B cell (primary cell): ENCODE measurements at regions not wholly inside any gene's neighbourhood (a gene's known extent, or its start where the extent isn't known, plus 50 kb on each side); places are given as distances from the start of the nearest gene placed in this dataset.

Source experiments
- ATAC-seq: fragments of 200-7000 bp; cut with Tn5 transposase; one replicate; pipeline ENCODE4 v1.10.0; 2021; ENCODE audit warnings: low read depth, mild to moderate bottlenecking, moderate number of reproducible peaks, moderate library complexity
- CTCF ChIA-PET: fragments of 350-600 bp; sonication (Branson Sonifier 250); formaldehyde crosslinking; loops from one replicate; lab custom pipeline; 2021; ENCODE audit warnings: antibody characterized with exemption, inconsistent platforms; lab: Charles Lee
- POLR2A ChIA-PET: fragments of 350-600 bp; sonication (Branson Sonifier 250); formaldehyde crosslinking; loops from one replicate; lab custom pipeline; 2021; ENCODE audit warnings: antibody characterized with exemption; lab: Charles Lee
- DNase-seq: peaks from one replicate; pipeline ENCODE4 v3.0.0; 2013
- H2AFZ ChIP-seq: 2 replicates; pipeline ENCODE4 v1.6.1; 2012; ENCODE audit warnings: mild to moderate bottlenecking, low read depth, low read length; ENCODE audit not compliant: insufficient read depth, poor library complexity, severe bottlenecking
- H3K27ac ChIP-seq, 2 donors: 1 replicate in 1 of 2; 2 replicates in 1 of 2; pipeline ENCODE4 v1.5.1; 2012 to 2013; ENCODE audit warnings: low read length in 2 of 2, mild to moderate bottlenecking in 2 of 2, moderate library complexity in 1 of 2
- H3K27me3 ChIP-seq, 4 experiments: fragments of 200-600 bp in 1 of 4; sonication (generic) in 1 of 4; replicated peaks in 1 of 4; 1 replicate in 2 of 4; 2 replicates in 2 of 4; pipeline versions ENCODE4 v1.6.1 to v1.7.0; 2013 to 2016; ENCODE audit warnings: low read length in 3 of 4, mild to moderate bottlenecking in 2 of 4, mixed read lengths in 1 of 4, moderate library complexity in 1 of 4; ENCODE audit not compliant: insufficient read depth in 4 of 4, control insufficient read depth in 3 of 4; ENCODE audit errors: control extremely low read depth in 1 of 4
- H3K36me3 ChIP-seq, 2 experiments: replicated peaks in 1 of 2; 1 replicate in 1 of 2; 2 replicates in 1 of 2; pipeline versions ENCODE4 v1.6.1 to v1.7.1; 2013; ENCODE audit warnings: low read length in 1 of 2; ENCODE audit not compliant: insufficient read depth in 2 of 2, control insufficient read depth in 1 of 2; ENCODE audit errors: control extremely low read depth in 1 of 2, extremely low read depth in 1 of 2
- H3K4me1 ChIP-seq, 2 donors: fragments of 200-600 bp in 1 of 2; sonication (generic) in 1 of 2; 1 replicate in 1 of 2; 2 replicates in 1 of 2; pipeline versions ENCODE4 v1.5.1 to v1.6.1; 2013 to 2017; ENCODE audit warnings: low read length in 2 of 2; ENCODE audit not compliant: control insufficient read depth in 2 of 2, insufficient read depth in 2 of 2
- H3K4me2 ChIP-seq: replicated peaks from 2 replicates; pipeline ENCODE3; 2012; ENCODE audit warnings: mild to moderate bottlenecking, low read depth, low read length; ENCODE audit not compliant: poor library complexity, severe bottlenecking
- H3K4me3 ChIP-seq, 5 experiments: fragments of 200-600 bp in 1 of 5; sonication (generic) in 1 of 5; 1 replicate in 3 of 5; 2 replicates in 2 of 5; pipeline versions ENCODE4 v1.5.1 to v1.7.0; 2011 to 2016; ENCODE audit warnings: low read length in 4 of 5, mild to moderate bottlenecking in 4 of 5, low read depth in 2 of 5, control low read depth in 1 of 5, moderate library complexity in 1 of 5; ENCODE audit not compliant: insufficient read depth in 1 of 5; ENCODE audit errors: control extremely low read depth in 1 of 5, extremely low read depth in 1 of 5
- H3K79me2 ChIP-seq: fragments of 200-600 bp; sonication (generic); one replicate; pipeline ENCODE4 v1.6.0; 2016; ENCODE audit warnings: low read length; ENCODE audit not compliant: control insufficient read depth, insufficient read depth
- H3K9ac ChIP-seq: fragments of 200-600 bp; sonication (generic); 2 replicates; pipeline ENCODE4 v1.6.1; 2017; ENCODE audit warnings: mild to moderate bottlenecking, low read length, moderate library complexity
- H3K9me3 ChIP-seq, 3 donors: one replicate each; pipeline versions ENCODE4 v1.6.1 to v1.7.1; 2013; ENCODE audit warnings: low read length in 2 of 3; ENCODE audit not compliant: control insufficient read depth in 2 of 3, insufficient read depth in 1 of 3; ENCODE audit errors: control extremely low read depth in 1 of 3
- H4K20me1 ChIP-seq: 2 replicates; pipeline ENCODE4 v1.6.0; 2012; ENCODE audit warnings: mild to moderate bottlenecking, low read length; ENCODE audit not compliant: insufficient read depth, control insufficient read depth, poor library complexity, severe bottlenecking
- H3K27ac Mint-ChIP-seq: one replicate; pipeline ENCODE4 v1.8.0; 2021; ENCODE audit warnings: mixed read lengths
- H3K27me3 Mint-ChIP-seq: one replicate; pipeline ENCODE4 v1.8.0; 2021; ENCODE audit warnings: mixed read lengths
- H3K4me1 Mint-ChIP-seq: one replicate; pipeline ENCODE4 v1.8.0; 2021; ENCODE audit warnings: mixed read lengths
- H3K4me3 Mint-ChIP-seq: one replicate; pipeline ENCODE4 v1.8.0; 2021; ENCODE audit warnings: mixed read lengths
- H3K9me3 Mint-ChIP-seq: one replicate; pipeline ENCODE4 v1.8.0; 2022; ENCODE audit warnings: mixed read lengths; ENCODE audit not compliant: insufficient read depth
- EZH2 ChIP-seq: IDR thresholded peaks from 2 replicates; pipeline ENCODE4 v1.6.1; 2012; ENCODE audit warnings: borderline replicate concordance, low read depth, mild to moderate bottlenecking, moderate library complexity, low read length; ENCODE audit not compliant: insufficient read depth, poor library complexity, severe bottlenecking
- WGBS: methylation state at CpG from one replicate; pipeline ENCODE4 v1.1.5; 2013; ENCODE audit warnings: missing lambda C conversion rate; ENCODE audit not compliant: insufficient coverage; 5-methylcytosine and 5-hydroxymethylcytosine counted together
- intact Hi-C: fragments of 100-400 bp; cut with micrococcal nuclease; formaldehyde crosslinking; loops from one replicate; pipeline ENCODE4 v1.10.0; 2022
- TF ChIP-seq, protein P1 (sequence below): fragments of 200-600 bp; IDR thresholded peaks from one replicate; pipeline ENCODE4 v1.8.0; 2022; ENCODE audit warnings: antibody characterized with exemption, mild to moderate bottlenecking

DNA sequence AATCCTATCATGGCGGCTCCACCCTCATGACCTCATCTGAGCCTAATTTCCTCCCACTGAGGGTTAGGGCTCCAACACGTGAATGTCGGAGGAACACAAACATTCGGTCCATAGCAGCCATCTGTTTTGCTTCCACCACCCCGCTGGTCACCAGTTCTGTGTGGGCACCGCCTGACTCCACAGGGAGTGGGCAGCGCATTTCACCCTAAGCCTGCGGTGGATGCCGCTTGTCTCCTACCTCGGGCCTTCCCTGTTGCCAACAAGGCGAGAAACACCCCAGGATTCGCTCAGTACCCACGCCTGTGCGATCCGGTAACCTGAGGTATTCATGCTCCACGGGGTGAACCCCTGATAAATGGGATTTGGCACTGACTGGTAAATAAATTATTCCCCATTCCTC lies 95.2 kb upstream of the PPP2R5C start:
- DNase-seq (no peak), ATAC-seq (no peak)
- Mint-ChIP-seq H3K4me1 (no peaks in the 10 kb centered on the region), H3K9me3 (peaks cover 9% of the 10 kb centered on the region), H3K27ac (no peak overlapping the region), H3K4me3 (no peak overlapping the region), H3K27me3 (peaks cover 54% of the 10 kb centered on the region)
- H3K79me2 ChIP-seq = no peaks in the 10 kb centered on the region
- TF ChIP-seq EZH2 = no peak
- TF ChIP-seq, protein P1, sequence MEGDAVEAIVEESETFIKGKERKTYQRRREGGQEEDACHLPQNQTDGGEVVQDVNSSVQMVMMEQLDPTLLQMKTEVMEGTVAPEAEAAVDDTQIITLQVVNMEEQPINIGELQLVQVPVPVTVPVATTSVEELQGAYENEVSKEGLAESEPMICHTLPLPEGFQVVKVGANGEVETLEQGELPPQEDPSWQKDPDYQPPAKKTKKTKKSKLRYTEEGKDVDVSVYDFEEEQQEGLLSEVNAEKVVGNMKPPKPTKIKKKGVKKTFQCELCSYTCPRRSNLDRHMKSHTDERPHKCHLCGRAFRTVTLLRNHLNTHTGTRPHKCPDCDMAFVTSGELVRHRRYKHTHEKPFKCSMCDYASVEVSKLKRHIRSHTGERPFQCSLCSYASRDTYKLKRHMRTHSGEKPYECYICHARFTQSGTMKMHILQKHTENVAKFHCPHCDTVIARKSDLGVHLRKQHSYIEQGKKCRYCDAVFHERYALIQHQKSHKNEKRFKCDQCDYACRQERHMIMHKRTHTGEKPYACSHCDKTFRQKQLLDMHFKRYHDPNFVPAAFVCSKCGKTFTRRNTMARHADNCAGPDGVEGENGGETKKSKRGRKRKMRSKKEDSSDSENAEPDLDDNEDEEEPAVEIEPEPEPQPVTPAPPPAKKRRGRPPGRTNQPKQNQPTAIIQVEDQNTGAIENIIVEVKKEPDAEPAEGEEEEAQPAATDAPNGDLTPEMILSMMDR = no peak
- no peak overlapping the region for H3K27ac ChIP-seq
- no peaks in the 10 kb centered on the region for H3K4me1 ChIP-seq
- H3K36me3 ChIP-seq = no peaks in the 10 kb centered on the region
- intact Hi-C loops = no loop called here
- POLR2A ChIA-PET = no interaction called here
- H3K4me2 ChIP-seq = no peak overlapping the region
- CTCF ChIA-PET = no interaction called here
- H3K9me3 ChIP-seq = peaks cover 7 to 18% (median 11%) of the 10 kb centered on the region in 3 donors
- H3K4me3 ChIP-seq = no peak overlapping the region
- 89% methylated on average over 15 of the region's 16 CpGs for WGBS
- no peaks in the 10 kb centered on the region for H4K20me1 ChIP-seq
- H3K9ac ChIP-seq = no peak overlapping the region
- H3K27me3 ChIP-seq = peaks cover 0 to 23% (median 10%) of the 10 kb centered on the region in 4 experiments
- H2AFZ ChIP-seq = no peak overlapping the region

DNA sequence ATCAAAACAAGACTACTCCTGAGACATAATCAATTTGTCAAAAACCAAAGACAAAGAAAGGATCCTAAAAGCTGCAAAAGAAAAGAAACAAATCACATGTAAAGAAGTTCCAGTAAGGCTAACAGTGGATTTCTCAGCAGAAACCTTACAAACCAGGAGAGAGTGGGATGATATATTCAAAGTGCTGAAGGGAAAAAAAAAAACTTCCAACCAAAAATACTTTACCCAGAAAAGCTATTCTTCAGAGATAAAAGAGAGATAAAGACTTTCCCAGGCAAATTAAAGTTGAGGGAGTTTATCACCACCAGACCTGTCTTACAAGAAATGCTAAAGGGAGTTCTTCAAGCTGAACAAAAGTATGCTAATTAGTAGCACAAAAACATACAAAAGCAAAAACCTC lies 91.9 kb upstream of the PPP2R5C start:
- no peaks in the 10 kb centered on the region for H3K79me2 ChIP-seq
- CTCF ChIA-PET = no interaction called here
- POLR2A ChIA-PET = no interaction called here
- ATAC-seq (no peak), DNase-seq (no peak)
- Mint-ChIP-seq H3K9me3 (peaks cover 16% of the 10 kb centered on the region), H3K27me3 (peaks cover 56% of the 10 kb centered on the region), H3K27ac (no peak overlapping the region), H3K4me3 (no peak overlapping the region), H3K4me1 (no peaks in the 10 kb centered on the region)
- peaks cover 11 to 19% (median 11%) of the 10 kb centered on the region in 3 donors for H3K9me3 ChIP-seq
- H3K36me3 ChIP-seq = no peaks in the 10 kb centered on the region
- no peaks in the 10 kb centered on the region for H3K4me1 ChIP-seq
- intact Hi-C loops = no loop called here
- TF ChIP-seq, protein P1 = no peak
- no peak for TF ChIP-seq EZH2
- no peak overlapping the region for H3K27ac ChIP-seq
- H3K27me3 ChIP-seq = peaks cover 0 to 23% (median 13%) of the 10 kb centered on the region in 4 experiments
- H4K20me1 ChIP-seq = no peaks in the 10 kb centered on the region
- no peak overlapping the region for H3K4me2 ChIP-seq
- H3K4me3 ChIP-seq = no peak overlapping the region
- no peak overlapping the region for H2AFZ ChIP-seq
- no peak overlapping the region for H3K9ac ChIP-seq
